Natural killer cell (primary cell): ENCODE measurements at regions not wholly inside any gene's neighbourhood (a gene's known extent, or its start where the extent isn't known, plus 50 kb on each side); places are given as distances from the start of the nearest gene placed in this dataset.

ENCODE experiments used
- ATAC-seq, 3 donors: fragments of 150-1000 bp in 2 of 3; fragments of 200-7000 bp in 1 of 3; cut with Tn5 transposase; 1 replicate in 1 of 3; 2 replicates in 2 of 3; pipeline ENCODE4 v1.10.0; 2021; ENCODE audit warnings: mild to moderate bottlenecking in 2 of 3, moderate library complexity in 2 of 3
- DNase-seq, 2 donors: peaks; one replicate each; pipeline versions ENCODE4 v3.0.0 to v3.0.0-alpha.2; 2013 to 2021; ENCODE audit warnings: mixed read lengths in 1 of 2
- H3K27ac ChIP-seq: one replicate; pipeline ENCODE4 v1.5.1; 2013; ENCODE audit warnings: mild to moderate bottlenecking, low read length
- H3K27me3 ChIP-seq: one replicate; pipeline ENCODE4 v1.6.1; 2013; ENCODE audit warnings: low read length; ENCODE audit not compliant: control insufficient read depth, insufficient read depth
- H3K36me3 ChIP-seq: one replicate; pipeline ENCODE4 v1.6.1; 2013; ENCODE audit warnings: low read length; ENCODE audit not compliant: control insufficient read depth, insufficient read depth
- H3K4me1 ChIP-seq: one replicate; pipeline ENCODE4 v1.6.1; 2013; ENCODE audit warnings: low read length; ENCODE audit not compliant: control insufficient read depth, insufficient read depth
- H3K4me3 ChIP-seq: one replicate; pipeline ENCODE4 v1.5.1; 2013; ENCODE audit warnings: low read length
- H3K9me3 ChIP-seq: one replicate; pipeline ENCODE4 v1.6.1; 2013; ENCODE audit warnings: low read length; ENCODE audit not compliant: control insufficient read depth, insufficient read depth
- H3K27ac Mint-ChIP-seq, 2 donors: one replicate each; pipeline ENCODE4 v1.8.0; 2022; ENCODE audit warnings: mild to moderate bottlenecking in 2 of 2, mixed read lengths in 2 of 2, moderate library complexity in 1 of 2
- H3K27me3 Mint-ChIP-seq, 2 donors: one replicate each; pipeline ENCODE4 v1.8.0; 2022; ENCODE audit warnings: low read depth in 2 of 2, mixed read lengths in 2 of 2
- H3K36me3 Mint-ChIP-seq: one replicate; pipeline ENCODE4 v1.8.0; 2022; ENCODE audit warnings: mixed read lengths
- H3K4me1 Mint-ChIP-seq, 2 donors: one replicate each; pipeline ENCODE4 v1.8.0; 2022; ENCODE audit warnings: mixed read lengths in 2 of 2
- H3K4me3 Mint-ChIP-seq: one replicate; pipeline ENCODE4 v1.8.0; 2022; ENCODE audit warnings: mild to moderate bottlenecking, moderate library complexity, mixed read lengths
- H3K9me3 Mint-ChIP-seq, 2 donors: one replicate each; pipeline ENCODE4 v1.8.0; 2022; ENCODE audit warnings: mixed read lengths in 2 of 2
- WGBS: methylation state at CpG from one replicate; pipeline ENCODE4 v1.1.7; 2013; ENCODE audit warnings: missing lambda C conversion rate; ENCODE audit not compliant: insufficient coverage; 5-methylcytosine and 5-hydroxymethylcytosine counted together
- intact Hi-C: fragments of 100-400 bp; cut with micrococcal nuclease; formaldehyde crosslinking; loops from one replicate; pipeline ENCODE4 v1.14.2; 2022
- TF ChIP-seq, protein P1 (sequence below): fragments of 200-600 bp; IDR thresholded peaks from one replicate; pipeline ENCODE4 v1.8.0; 2022; ENCODE audit warnings: antibody characterized with exemption

DNA sequence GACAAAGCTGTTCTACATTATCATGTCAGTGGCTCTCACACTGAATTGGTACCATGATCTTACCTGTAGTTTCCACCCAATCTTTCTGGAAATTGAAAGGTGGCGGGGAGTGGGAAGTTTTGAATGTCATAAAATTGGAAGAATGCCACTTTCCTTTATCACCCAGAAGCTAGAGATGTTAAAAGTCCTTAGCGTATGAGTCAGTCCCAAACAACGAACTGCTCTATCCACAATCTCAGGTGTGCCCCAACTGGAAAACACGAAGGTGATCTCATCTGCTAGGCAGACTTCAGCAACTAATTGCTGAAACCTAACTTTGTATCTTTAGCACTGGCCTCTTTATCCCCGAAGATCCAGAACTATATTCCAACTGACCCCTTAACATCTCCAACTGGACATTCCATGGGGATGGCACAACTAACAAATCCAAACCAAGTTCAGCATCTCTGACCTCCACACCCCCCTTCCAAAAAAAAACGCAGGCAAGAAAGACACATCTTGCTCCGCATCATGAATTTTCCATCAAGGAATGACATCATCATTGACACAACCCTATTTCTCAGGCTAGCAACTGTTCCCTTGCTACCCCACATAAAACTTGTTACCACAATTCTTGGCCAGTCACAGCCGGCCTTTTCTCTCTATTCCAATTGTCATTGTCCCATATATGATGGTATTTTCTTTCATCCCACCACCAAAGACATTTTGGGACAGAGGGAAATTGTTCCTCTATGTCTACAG, 175.4 kb downstream of the KLF12 start:
- no peaks in the 10 kb centered on the region for H3K27me3 ChIP-seq
- no peaks in the 10 kb centered on the region for H3K4me1 ChIP-seq
- H3K27ac ChIP-seq = no peak overlapping the region
- DNase-seq = no peak
- no peaks in the 10 kb centered on the region for H3K27me3 Mint-ChIP-seq
- no peak overlapping the region for H3K4me3 Mint-ChIP-seq
- H3K4me1 Mint-ChIP-seq = peaks cover 44 to 56% of the 10 kb centered on the region in 2 donors
- H3K36me3 Mint-ChIP-seq = no peaks in the 10 kb centered on the region
- WGBS = 98% methylated on average over 8 of the region's 8 CpGs
- TF ChIP-seq, protein P1, sequence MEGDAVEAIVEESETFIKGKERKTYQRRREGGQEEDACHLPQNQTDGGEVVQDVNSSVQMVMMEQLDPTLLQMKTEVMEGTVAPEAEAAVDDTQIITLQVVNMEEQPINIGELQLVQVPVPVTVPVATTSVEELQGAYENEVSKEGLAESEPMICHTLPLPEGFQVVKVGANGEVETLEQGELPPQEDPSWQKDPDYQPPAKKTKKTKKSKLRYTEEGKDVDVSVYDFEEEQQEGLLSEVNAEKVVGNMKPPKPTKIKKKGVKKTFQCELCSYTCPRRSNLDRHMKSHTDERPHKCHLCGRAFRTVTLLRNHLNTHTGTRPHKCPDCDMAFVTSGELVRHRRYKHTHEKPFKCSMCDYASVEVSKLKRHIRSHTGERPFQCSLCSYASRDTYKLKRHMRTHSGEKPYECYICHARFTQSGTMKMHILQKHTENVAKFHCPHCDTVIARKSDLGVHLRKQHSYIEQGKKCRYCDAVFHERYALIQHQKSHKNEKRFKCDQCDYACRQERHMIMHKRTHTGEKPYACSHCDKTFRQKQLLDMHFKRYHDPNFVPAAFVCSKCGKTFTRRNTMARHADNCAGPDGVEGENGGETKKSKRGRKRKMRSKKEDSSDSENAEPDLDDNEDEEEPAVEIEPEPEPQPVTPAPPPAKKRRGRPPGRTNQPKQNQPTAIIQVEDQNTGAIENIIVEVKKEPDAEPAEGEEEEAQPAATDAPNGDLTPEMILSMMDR = no peak
- intact Hi-C loops = no loop called here
- no peak overlapping the region for H3K27ac Mint-ChIP-seq
- H3K36me3 ChIP-seq = peaks cover 1% of the 10 kb centered on the region
- H3K4me3 ChIP-seq = no peak overlapping the region
- ATAC-seq = no peak
- H3K9me3 ChIP-seq = no peaks in the 10 kb centered on the region
- no peaks in the 10 kb centered on the region for H3K9me3 Mint-ChIP-seq

DNA sequence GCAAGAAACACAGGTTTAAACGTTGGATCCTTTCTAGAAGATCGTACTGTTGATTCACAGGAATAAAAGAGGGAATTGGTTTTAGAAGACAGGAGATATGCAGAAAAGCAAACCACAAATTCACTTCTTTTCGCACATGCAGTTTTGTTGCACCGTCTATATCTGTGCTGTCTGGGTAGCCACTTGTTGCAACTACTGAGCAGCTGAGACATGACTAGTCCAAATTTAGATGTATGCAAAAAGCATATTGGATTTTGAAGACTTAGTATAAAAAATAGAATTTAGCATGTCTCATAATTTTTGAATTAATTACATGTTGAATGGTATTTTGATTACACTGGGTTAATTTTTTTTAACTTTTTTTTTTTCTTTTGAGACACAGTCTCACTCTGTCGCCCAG, 176.3 kb downstream of the KLF12 start:
- no peak overlapping the region for H3K27ac Mint-ChIP-seq
- TF ChIP-seq, protein P1 = no peak

DNA sequence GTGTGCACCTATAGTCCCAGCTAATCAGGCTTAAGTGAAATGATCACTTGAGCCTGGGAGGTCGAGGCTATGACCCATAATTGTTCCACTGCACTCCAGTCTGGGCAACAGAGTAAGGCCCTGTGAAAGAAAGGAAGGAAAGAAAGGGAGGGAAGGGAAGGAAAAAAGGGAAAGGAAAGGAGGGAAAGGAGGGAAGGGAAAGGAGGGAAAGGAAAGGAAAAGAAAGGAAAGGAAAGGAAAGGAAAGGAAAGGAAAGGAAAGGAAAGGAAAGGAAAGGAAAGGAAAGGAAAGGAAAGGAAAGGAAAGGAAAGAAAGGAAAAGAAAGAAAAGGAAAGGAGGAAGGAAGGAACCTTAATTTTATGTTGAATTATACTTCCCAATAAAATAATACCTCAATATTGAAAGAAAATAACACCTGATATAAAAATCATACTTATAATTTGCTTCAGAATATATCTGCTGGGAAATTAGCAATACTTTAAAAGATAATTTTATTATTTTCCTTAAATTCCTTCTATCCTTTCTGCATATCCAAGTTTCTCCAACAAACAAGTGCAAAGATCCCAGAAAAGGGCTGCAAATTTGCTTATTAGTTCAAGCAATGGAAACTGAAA, 177.3 kb downstream of the KLF12 start:
- intact Hi-C loops = no loop called here
- Histone ChIP-seq H3K36me3 (no peaks in the 10 kb centered on the region), H3K4me1 (peaks cover 5% of the 10 kb centered on the region), H3K27ac (no peak overlapping the region), H3K4me3 (no peak overlapping the region), H3K9me3 (no peaks in the 10 kb centered on the region), H3K27me3 (no peaks in the 10 kb centered on the region)
- Mint-ChIP-seq H3K27me3 (no peaks in the 10 kb centered on the region), H3K36me3 (no peaks in the 10 kb centered on the region), H3K27ac (peak overlapping the region in 1 of 2 donors; percentile 52), H3K9me3 (no peaks in the 10 kb centered on the region), H3K4me3 (no peak overlapping the region), H3K4me1 (peaks cover 48 to 56% of the 10 kb centered on the region in 2 donors)
- TF ChIP-seq, protein P1 = no peak
- DNase-seq (no peak), ATAC-seq (no peak)
- 84% methylated on average over 1 of the region's 1 CpG for WGBS

More for the DNA sequence above, 176.3 kb downstream of the KLF12 start:
- no peaks in the 10 kb centered on the region for H3K4me1 ChIP-seq
- H3K4me3 Mint-ChIP-seq = no peak overlapping the region
- no peaks in the 10 kb centered on the region for H3K9me3 Mint-ChIP-seq
- no peaks in the 10 kb centered on the region for H3K9me3 ChIP-seq
- DNase-seq (no peak), ATAC-seq (no peak)
- 81% methylated on average over 5 of the region's 5 CpGs for WGBS
- no peaks in the 10 kb centered on the region for H3K36me3 Mint-ChIP-seq
- intact Hi-C loops = no loop called here
- no peaks in the 10 kb centered on the region for H3K27me3 Mint-ChIP-seq
- H3K4me1 Mint-ChIP-seq = peaks cover 44 to 56% of the 10 kb centered on the region in 2 donors
- no peak overlapping the region for H3K27ac ChIP-seq
- no peaks in the 10 kb centered on the region for H3K36me3 ChIP-seq
- no peaks in the 10 kb centered on the region for H3K27me3 ChIP-seq
- no peak overlapping the region for H3K4me3 ChIP-seq
